ENCODE measurements at regions not wholly inside any gene's neighbourhood (a gene's known extent, or its start where the extent isn't known, plus 50 kb on each side); places are given as distances from the start of the nearest gene placed in this dataset.
"Not testable (repeated sequence)": the region's sequence is repeated elsewhere in the genome, so short reads cannot be mapped to it uniquely, and the experiment has no call there.

GRCh38 chr6:145531032-145531431, 204.3 kb downstream of the EPM2A start:
- DNase-seq, result no peak

GRCh38 chr6:145531822-145532221, 203.5 kb downstream of the EPM2A start:
- DNase-seq, result no peak

- no peak for DNase-seq
Observed at GRCh38 chr6:145532361-145532760, 203.0 kb downstream of the EPM2A start.

GRCh38 chr6:145534989-145535388, 200.3 kb downstream of the EPM2A start:
- no peak for DNase-seq

- DNase-seq, result no peak
Observed at GRCh38 chr6:145538989-145539388, 196.3 kb downstream of the EPM2A start.

- no peak for DNase-seq
Observed at GRCh38 chr6:145539831-145540230, 195.5 kb downstream of the EPM2A start.

GRCh38 chr6:145540741-145541140, 194.6 kb downstream of the EPM2A start:
- DNase-seq, result no peak

- no peak for DNase-seq
Observed at GRCh38 chr6:145544041-145544440, 191.3 kb downstream of the EPM2A start.

- DNase-seq, result no peak
Observed at GRCh38 chr6:145544514-145544913, 190.8 kb downstream of the EPM2A start.

- no peak for DNase-seq
Observed at GRCh38 chr6:145546265-145546664, 189.1 kb downstream of the EPM2A start.

- DNase-seq, result no peak
Observed at GRCh38 chr6:145547594-145548335, 187.6 kb downstream of the EPM2A start.

GRCh38 chr6:145548933-145549648, 186.2 kb downstream of the EPM2A start:
- DNase-seq, result no peak

- DNase-seq, result no peak
Observed at GRCh38 chr6:145551164-145551563, 184.2 kb downstream of the EPM2A start.

GRCh38 chr6:145555084-145555483, 180.2 kb downstream of the EPM2A start:
- DNase-seq, result no peak

GRCh38 chr6:145557474-145557873, 177.8 kb downstream of the EPM2A start:
- DNase-seq, result no peak

- DNase-seq, result no peak
Observed at GRCh38 chr6:145559836-145560235, 175.5 kb downstream of the EPM2A start.

- no peak for DNase-seq
Observed at GRCh38 chr6:145561095-145562072, 173.9 kb downstream of the EPM2A start.

GRCh38 chr6:145562771-145563615, 172.3 kb downstream of the EPM2A start:
- no peak for DNase-seq

- DNase-seq, result no peak
Observed at GRCh38 chr6:145564553-145564952, 170.8 kb downstream of the EPM2A start.

GRCh38 chr6:145567684-145568252, 167.6 kb downstream of the EPM2A start:
- DNase-seq, result no peak

GRCh38 chr6:145569140-145569539, 166.2 kb downstream of the EPM2A start:
- no peak for DNase-seq

- DNase-seq, result not testable (repeated sequence)
Observed at GRCh38 chr6:145570336-145570735, 165.0 kb downstream of the EPM2A start.

Data from fibroblast of skin of scalp (primary cell).